HG03565 (cell line): ENCODE measurements at regions not wholly inside any gene's neighbourhood (a gene's known extent, or its start where the extent isn't known, plus 50 kb on each side); places are given as distances from the start of the nearest gene placed in this dataset.
"Not testable (repeated sequence)": the region's sequence is repeated elsewhere in the genome, so short reads cannot be mapped to it uniquely, and the experiment has no call there.

Experiments
- ATAC-seq: cut with Tn5 transposase; IDR thresholded peaks from one replicate; pipeline ENCODE4 v1.9.1; 2021; ENCODE audit warnings: mild to moderate bottlenecking, moderate library complexity; ENCODE audit not compliant: unreplicated experiment

GRCh38 chr1:143784239-143784882 is 187.4 kb downstream of the FAM72C start:
- not testable (repeated sequence) for ATAC-seq

DNA sequence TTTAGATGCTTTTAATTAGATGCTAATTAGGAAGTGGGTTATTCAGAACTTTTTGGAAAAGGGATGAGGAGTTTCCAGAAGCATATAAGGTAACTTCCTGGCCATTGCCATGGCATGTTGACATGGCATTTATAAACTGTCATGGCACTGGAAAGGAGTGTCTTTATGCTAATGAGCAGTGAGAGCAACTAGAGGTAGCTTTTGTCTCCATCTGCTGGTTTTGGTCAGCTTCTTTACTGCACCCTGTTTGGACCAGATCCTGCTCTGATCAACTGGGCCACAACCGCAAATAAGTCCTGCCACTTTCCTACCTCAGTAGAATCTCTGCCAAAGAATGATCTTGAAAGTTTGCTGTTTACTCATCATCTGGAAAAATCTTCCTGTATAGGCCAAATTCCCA is 193.6 kb downstream of the FAM72C start:
- not testable (repeated sequence) for ATAC-seq

GRCh38 chr1:143764831-143765230 is 207.0 kb downstream of the FAM72C start:
- ATAC-seq: not testable (repeated sequence)

DNA sequence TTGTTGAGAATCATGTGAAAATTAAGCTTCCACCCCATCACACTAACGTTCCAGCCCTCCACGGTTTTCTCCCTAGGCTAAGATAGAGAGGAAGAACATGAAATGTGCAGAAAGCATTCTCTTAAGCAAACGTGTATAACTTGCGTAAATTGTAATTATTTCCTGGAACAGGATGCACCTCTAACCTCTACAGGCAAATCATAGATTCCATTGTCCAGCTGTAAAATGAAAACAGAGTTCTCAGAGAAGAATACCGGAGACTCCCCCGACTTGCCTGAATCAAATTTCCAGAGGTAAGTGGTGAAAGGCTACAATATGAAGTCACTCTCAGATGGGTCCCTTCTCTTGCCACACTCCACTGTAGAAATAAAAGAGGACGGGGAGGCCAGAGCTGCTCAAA is 211.4 kb downstream of the FAM72C start:
- not testable (repeated sequence) for ATAC-seq

DNA sequence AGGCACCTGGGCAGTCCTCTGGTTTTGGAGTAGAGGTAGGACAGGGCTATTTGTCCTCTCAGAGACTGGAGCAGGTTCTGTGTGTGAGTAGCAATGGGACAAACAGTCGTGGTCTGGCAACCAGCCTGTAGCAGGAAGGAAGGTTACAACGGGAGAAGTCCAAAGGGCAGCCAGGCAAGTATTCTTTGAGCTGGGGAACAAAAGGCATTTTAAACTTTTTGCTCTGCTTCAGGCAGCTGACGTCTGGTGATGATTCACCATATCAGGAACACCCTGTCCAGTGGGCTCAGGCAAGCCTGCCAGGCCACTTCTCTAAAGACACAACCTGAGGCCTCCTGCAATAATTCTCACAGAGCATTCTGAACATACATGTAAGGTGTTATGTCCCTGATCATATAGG is 215.8 kb downstream of the FAM72C start:
- not testable (repeated sequence) for ATAC-seq

DNA sequence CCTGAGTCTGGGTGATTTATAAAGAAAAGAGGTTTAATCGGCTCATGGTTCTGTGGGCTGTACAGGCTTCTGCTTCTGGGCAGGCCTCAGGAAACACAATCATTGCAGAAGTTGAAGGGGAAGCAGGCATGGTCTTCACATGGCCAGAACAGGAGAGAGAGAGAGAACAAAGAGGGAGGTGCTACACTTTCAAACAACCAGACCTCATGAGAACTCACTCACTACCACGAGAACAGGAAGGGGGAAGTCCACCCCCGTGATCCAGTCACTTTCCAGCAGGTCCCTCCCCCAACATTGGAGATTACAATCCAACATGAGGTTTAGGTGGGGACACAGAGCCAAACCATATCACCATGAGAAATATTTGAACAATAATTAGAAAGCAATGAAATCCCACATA is 222.9 kb downstream of the FAM72C start:
- no peak for ATAC-seq

DNA sequence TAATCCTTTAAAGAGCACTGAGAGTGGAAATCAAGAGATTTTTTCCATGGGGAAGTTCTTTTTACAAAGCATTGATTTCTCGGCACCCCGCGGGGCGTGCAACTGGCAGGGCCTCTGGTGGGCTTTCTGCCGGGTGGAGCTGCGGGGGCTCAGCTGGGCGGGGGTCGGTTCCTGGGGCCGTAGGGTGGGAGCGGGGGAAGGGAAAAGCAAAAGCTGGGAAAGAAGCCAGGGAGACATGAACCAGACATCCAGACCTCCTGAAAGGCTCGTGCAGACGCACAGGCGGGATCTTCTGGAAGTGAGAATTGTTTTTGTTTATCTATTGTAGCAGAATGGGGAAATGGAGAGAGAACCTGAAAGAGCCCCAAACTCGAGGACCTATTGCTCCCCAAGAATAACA is 235.2 kb downstream of the FAM72C start:
- ATAC-seq: no peak

- ATAC-seq: no peak
Measured at GRCh38 chr1:143735764-143736461, 235.9 kb downstream of the FAM72C start.

DNA sequence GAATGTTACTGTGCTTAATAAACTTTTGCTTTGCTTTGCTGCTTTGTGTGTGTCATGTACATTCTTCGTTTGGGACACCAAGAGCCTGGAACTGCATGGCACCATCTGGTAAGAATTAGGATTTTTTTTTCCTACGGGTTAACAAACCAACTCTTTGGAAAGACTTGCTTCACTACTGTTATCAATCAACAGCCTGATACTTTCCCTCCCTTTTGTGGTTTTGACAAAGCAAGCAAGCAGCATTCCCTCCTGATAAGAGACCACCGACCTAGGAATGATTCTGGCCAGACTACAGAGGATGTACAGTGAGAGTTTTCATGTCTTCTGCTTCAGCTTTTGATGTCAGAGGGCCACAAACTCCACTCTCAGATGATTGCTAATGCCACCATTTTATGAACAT is 237.5 kb downstream of the FAM72C start:
- not testable (repeated sequence) for ATAC-seq

GRCh38 chr1:143730890-143731289 is 240.9 kb downstream of the FAM72C start:
- ATAC-seq: not testable (repeated sequence)

GRCh38 chr1:143729449-143730111 is 242.2 kb downstream of the FAM72C start:
- ATAC-seq: peak; percentile 52

DNA sequence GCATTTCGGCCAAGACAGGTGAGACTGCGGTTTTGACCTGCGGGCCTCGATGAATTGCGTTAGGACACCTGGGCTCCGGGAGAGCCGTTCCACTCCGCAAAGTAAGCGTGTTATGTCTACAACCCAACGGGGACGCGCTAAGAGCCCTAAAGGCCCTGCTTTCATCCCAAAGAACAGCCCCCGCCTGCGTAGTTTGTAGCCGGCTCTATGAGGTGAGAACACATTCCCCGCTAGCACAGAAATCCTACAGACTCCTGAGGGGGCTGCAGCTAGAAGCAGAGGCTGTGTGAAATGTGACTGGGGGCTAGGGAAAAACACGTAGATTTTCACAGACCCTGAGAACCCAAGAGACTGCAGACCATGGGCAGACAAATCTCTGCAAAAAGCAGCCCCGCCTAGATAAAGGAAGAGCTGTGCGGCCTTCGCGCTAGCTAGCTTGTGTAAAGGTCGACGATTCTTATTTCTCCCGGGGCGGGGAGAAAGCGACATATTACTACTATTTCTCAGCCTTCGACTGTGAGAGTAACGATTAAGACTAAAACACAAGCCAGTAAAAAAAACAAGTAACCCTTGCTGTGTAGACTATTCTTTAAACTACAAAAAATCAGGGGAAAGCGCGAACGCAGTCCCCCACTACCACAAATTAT is 242.9 kb downstream of the FAM72C start:
- peak; percentile 95 for ATAC-seq

DNA sequence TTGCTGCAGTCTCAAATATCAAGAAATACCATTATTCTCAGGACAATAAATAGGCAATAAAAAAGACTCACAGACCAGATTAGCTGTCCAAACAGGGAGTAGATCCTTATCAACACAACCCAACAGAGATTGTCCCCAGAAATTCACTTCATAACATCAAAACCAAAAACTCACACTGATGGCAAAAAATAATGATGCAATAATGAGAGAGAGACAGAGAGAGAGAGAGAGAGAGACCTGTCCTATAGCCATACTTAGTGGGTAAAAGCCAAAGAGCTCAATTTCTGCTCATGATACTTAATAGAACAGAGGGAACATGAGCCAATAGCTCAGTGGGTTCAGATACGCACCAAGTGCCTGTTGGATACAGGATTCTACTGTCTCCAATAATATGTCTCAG is 244.5 kb downstream of the FAM72C start:
- ATAC-seq: no peak

- no peak for ATAC-seq
Measured at GRCh38 chr1:143721024-143721373, 250.8 kb downstream of the FAM72C start.

DNA sequence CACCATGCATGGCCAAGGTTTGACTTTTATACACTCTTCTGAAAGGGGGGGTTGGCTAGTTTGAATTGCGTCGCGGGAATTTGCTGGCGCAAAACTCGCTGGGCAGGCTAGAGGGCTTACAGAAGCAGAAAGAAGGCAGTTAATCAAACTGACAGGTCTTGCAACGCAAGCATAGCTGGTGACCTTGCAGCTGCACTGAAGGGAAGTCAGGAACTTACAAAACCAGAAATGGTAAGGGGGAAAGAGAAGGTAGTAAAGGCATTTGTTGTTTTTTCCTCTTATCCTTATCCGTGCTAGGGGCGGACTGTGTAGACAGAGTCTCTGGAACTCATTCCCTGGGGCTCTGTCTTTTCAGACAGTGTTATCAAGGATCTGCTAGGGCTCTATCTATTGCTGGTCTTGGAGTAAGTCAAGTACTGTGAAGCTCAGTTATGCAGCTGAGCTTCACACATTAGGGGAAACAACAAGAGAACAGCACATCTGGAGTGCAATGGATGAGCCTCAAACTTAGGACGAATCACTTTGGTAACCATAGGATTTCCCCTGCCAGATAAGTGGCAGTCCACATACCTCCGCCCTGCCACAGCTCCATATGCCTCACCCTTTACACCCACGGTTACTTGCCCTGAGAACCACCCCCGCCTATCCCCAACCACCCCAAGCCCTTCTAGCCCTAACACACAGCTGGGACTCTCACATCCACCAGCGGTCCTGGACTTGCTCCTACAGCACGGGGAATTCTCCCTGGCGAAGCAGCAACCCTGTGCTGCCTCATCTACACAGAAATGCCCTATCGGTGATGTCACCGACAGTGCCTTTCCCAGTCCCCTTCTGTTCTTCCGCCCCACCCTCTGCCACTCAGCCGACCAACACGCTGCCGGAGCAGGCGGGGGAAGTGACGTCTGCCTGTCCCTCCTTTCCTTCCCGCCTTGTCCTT is 251.4 kb downstream of the FAM72C start:
- no peak for ATAC-seq

DNA sequence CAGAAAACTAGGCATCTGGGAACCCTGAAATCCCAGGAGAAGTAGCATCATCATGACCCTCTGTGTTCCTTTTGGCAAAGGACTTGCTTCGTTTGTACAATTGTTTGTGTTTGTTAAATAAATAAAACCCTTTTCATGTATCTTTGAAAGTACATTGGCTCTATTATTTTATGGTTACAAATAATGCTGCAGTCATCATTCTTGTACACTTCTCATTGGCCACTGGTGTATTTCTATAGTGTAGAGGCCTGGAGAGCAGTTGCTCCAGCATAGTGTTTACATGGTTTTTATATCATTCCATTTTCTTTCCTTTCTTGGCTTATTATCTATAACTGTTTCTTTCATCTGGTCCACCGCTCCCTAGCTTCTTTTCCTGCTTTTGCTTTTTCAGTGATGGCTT is 253.3 kb downstream of the FAM72C start:
- no peak for ATAC-seq

DNA sequence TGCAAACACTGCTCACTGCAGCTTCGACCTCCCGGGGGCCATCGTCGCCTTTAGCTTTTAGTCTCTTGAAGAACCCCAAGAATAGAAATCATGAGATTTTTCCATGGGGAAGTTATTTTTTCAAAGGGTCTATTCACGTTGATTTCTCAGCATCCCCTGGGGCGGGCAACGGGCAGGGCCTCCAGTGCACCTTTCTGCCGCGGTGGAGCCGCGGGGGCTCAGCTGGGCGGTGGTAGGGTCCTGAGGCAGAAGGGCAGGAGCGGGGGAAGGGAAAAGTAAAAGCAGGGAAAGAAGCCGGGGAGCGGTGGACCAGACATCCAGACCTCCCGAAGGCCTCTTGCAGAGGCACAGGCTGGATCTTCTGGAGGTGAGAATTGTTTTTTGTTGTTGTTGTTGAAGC is 253.8 kb downstream of the FAM72C start:
- ATAC-seq: no peak

DNA sequence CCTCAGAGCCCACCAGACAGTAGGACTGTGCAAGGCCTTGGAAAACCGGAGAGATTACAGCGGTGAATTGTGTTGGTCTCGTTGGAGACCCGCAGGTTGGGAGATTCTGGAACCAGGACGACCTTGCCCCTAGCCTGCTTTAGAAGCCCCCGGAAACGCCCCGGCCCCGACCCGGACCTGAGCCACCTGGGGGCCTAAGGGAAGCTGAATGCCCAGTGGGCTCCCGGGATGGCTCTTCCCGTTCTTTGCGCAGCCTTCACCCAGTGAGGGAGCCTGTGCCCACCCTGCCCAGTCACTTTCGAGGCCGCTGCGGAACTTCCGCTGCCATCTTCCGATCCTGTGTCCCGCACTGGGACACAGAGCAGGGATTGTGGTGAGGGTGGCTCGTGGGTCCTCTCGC is 254.4 kb downstream of the FAM72C start:
- no peak for ATAC-seq

DNA sequence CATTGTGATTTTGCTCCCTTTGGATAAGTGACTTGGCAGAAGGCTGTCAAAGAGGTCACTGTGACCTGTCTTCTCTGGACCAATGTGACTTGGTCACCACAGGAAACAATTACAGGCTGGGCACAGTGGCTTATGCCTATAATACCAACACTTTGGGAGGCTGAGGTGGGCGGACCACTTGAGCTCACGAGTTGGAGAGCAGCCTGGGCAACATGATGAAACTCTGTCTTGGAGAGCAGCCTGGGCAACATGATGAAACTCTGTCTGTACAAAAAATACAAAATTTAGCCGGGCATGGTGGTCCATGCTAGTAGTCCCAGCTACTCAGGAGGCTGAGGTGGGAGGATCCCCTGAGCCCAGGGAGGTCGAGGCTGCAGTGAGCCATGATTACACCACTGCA is 256.9 kb downstream of the FAM72C start:
- ATAC-seq: not testable (repeated sequence)

GRCh38 chr1:143709606-143710259 is 262.1 kb downstream of the FAM72C start:
- ATAC-seq: not testable (repeated sequence)
